ENCODE measurements at regions not wholly inside any gene's neighbourhood (a gene's known extent, or its start where the extent isn't known, plus 50 kb on each side); places are given as distances from the start of the nearest gene placed in this dataset.

- no peak for TF ChIP-seq ZNF449 (CRISPR knock-in tag; IDR thresholded peaks at IDR 0.05)
Measured at GRCh38 chr15:93298901-93299300, 209.9 kb upstream of the RGMA start (continued).

- Histone ChIP-seq H3K27ac (ENCODE audit: extremely low read depth, low read depth, low read length) (no peak overlapping the region), H3K9me1 (ENCODE audit: control insufficient read depth, insufficient read depth, low read length) (no peaks in the 10 kb centered on the region), H3K27me3 (ENCODE audit: control insufficient read depth in 2 of 2, insufficient read depth in 2 of 2, low read length in 2 of 2) (peaks cover 0 to 6% of the 10 kb centered on the region in 2 experiments; a peak in 1 of 5 replicates), H2AFZ (ENCODE audit: low read depth, low read length) (no peak overlapping the region), H3K4me2 (ENCODE audit: insufficient read depth, low read length) (no peak overlapping the region), H3K9me3 (replicated peaks; ENCODE audit: control insufficient read depth, insufficient read depth, low read depth, low read length) (no peaks in the 10 kb centered on the region), H4K20me1 (replicated peaks; ENCODE audit: control insufficient read depth, insufficient read depth, low read length) (no peaks in the 10 kb centered on the region), H3K79me2 (ENCODE audit: control insufficient read depth, insufficient read depth, low read length) (no peaks in the 10 kb centered on the region), H3K4me1 (replicated peaks in 1 of 2; ENCODE audit: control insufficient read depth in 2 of 2, insufficient read depth in 2 of 2, low read length in 2 of 2) (no peaks in the 10 kb centered on the region), H3K9ac (ENCODE audit: insufficient read depth in 1 of 2, low read depth in 2 of 2, low read length in 2 of 2) (no peak overlapping the region), H3K36me3 (ENCODE audit: control insufficient read depth, insufficient read depth, low read length) (no peaks in the 10 kb centered on the region), H3K4me3 (no peak overlapping the region)
- ATAC-seq (no peak), FAIRE-seq (no peak), DNase-seq (ENCODE audit: extremely low read depth in 1 of 4, low spot score in 3 of 4) (no peak)
- intact Hi-C loops (cut with micrococcal nuclease) (no loop called here), in situ Hi-C loops (cut with MboI) (no loop called here)
- ChIA-PET POLR2A (no interaction called here), CTCF (ENCODE audit: low intra/inter-chr PET ratio) (no interaction called here)
- BruUV-seq (replicated peaks), result no TSS peak
- 0% methylated on average over 5 of the region's 6 CpGs for WGBS (ENCODE audit: insufficient coverage, low coverage, missing lambda C conversion rate)
- no peak for TF ChIP-seq MTF1 (CRISPR knock-in tag; IDR thresholded peaks at IDR 0.05; ENCODE audit: borderline replicate concordance)
- TF ChIP-seq ETV5 (CRISPR knock-in tag; IDR thresholded peaks at IDR 0.05; ENCODE audit: low read depth), result no peak
- TF ChIP-seq SMARCB1 (IDR thresholded peaks at IDR 0.05; ENCODE audit: insufficient read length, low read depth), result no peak
- no peak for TF ChIP-seq ZNF407 (IDR thresholded peaks at IDR 0.05; ENCODE audit: low read depth)
- no peak for TF ChIP-seq CHCHD3 (CRISPR knock-in tag; IDR thresholded peaks at IDR 0.05)
- TF ChIP-seq TRIM25 (IDR thresholded peaks at IDR 0.05; ENCODE audit: borderline replicate concordance), result no peak
- TF ChIP-seq SMAD2 (IDR thresholded peaks at IDR 0.05; ENCODE audit: low read depth, low read length), result no peak
- no peak for TF ChIP-seq RBM17 (IDR thresholded peaks at IDR 0.05; ENCODE audit: borderline replicate concordance, low read depth, low read length)
Measured at GRCh38 chr15:93296759-93297500, 207.9 kb upstream of the RGMA start.

Measured in K562 (cell line).